Activated gamma-delta T cell (primary cell): ENCODE measurements at regions not wholly inside any gene's neighbourhood (a gene's known extent, or its start where the extent isn't known, plus 50 kb on each side); places are given as distances from the start of the nearest gene placed in this dataset.
"Not testable (repeated sequence)": the region's sequence is repeated elsewhere in the genome, so short reads cannot be mapped to it uniquely, and the experiment has no call there.

Source experiments
- DNase-seq: peaks from one replicate; lab custom pipeline; 2025; lab: John Stamatoyannopoulos, UW

- no peak for DNase-seq
Observed at GRCh38 chr13:61358599-61358998, 57.0 kb downstream of the PCDH20 start.

GRCh38 chr13:61350341-61350740, 65.3 kb downstream of the PCDH20 start:
- DNase-seq = no peak

DNA sequence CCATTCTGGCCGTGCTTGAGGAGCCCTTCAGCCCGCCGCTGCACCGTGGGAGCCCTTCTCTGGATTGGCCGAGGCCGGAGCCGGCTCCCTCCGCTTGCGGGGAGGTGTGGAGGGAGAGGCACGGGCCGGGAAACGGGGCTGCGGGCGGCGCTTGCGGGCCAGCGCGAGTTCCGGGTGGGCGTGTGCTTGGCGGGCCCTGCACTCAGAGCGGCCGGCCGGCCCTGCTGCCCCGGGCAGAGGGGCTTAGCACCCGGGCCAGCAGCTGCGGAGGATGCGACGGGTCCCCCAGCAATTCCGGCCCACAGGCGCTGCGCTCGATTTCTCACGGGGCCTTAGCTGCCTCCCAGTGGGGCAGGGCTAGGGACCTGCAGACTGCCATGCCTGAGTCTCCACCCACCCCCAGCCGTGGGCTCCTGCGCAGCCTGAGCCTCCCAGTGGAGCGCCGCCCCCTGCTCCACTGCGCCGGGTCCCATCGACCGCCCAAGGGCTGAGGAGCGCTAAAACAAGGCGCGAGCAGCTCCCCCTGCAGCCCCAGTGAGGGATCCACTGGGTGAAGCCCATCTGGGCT, 76.5 kb downstream of the PCDH20 start:
- peak; percentile 2 for DNase-seq

DNA sequence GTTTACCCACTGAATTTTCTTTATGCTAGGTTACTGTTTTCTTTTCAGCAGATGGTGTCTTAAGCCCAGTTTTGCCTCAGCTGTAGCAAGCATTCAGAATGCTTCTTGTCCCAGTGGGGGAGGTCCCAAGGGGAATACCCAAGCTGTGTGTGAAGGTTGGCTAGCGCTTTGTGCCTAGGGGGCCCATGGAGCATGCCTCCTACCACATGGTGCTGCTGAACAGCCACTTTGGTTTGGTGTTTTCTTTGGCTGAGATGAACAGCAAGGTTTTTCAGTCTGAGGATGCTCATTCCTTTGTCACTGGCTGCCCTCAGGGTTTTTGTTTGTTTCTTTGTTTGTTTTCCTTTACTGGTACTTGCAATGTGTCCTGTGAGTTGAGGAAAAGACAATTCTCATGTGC, 99.0 kb downstream of the PCDH20 start:
- DNase-seq = no peak

DNA sequence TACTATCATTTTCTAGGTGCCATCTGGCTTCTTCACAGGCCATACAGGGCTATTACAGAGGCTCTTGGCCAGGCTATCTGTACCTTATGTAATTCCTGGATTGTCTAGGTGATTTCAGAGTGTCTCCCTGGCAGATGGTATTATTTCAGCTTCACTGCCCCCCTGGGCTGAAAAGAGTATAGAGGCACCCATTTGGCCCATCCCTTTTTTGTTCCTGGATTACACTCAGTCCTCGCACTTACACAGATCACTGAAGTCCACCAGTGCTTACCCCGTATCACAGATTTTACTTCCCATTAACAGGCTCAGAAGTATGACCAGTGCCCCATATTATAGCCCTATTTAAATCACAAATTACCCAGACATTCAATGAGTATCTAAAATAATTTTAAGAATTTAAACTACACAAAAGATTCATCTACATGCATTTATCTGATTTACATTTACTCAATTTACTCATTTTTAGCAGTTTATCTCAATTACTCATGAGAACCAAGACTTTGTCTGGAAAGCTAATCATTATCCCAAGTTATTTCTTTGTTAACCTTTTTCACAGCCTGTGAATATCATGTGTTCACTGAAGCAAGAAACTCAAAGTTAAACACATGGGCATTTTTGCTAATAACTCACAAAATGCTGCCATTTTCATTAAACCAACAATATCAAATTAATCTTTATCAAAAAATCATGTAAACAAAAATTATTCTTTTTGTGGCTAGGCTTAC, 121.0 kb downstream of the PCDH20 start:
- DNase-seq = no peak

DNA sequence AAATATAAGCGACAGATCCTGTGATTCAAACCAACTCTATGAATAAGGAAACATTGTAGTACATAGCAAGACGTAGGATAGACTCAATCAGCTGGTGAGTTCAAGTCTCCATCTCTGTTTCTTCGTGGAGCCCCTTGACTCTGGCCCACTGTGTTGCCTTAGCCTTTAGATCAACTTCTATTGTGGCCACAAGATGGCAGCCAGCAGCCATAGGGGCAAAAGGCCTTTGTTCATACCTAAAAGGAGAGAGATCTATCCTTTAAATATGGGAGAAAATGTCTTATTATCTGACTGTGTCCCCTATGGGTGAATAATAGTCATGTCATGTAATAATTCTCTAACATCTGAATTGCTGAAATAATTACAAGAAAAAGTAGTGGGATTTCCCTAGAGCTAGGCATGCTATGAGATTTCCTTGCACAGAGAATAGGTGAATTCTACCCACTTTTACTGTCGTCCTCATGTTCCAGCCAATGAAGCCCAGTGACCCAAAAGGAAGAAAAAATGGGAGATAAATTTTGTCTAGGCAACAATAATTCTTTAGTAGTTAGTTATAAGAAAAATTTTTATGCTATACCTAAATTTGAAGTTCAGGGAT, 129.4 kb downstream of the PCDH20 start:
- no peak for DNase-seq

- no peak for DNase-seq
Observed at GRCh38 chr13:61277586-61278276, 137.9 kb downstream of the PCDH20 start.

- DNase-seq = no peak
Observed at GRCh38 chr13:61277088-61277487, 138.6 kb downstream of the PCDH20 start.

DNA sequence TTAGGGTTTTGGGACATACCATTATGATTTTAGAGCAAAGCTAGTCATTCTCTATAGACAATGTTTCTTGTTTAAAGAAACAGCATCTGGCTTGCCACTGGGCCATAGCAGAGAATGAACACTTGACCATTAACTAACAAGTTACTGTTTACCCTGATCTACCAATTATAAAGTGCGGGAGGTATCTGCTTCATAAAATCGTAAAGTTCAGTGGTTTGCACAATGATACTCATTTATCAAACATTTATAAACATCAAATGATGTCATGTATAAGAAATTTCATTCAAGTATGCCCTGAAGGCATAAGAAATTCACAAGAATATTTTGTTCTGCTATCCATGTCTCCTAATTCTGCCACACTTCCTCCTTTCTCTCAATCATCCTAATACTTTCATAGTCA, 139.2 kb downstream of the PCDH20 start:
- no peak for DNase-seq

DNA sequence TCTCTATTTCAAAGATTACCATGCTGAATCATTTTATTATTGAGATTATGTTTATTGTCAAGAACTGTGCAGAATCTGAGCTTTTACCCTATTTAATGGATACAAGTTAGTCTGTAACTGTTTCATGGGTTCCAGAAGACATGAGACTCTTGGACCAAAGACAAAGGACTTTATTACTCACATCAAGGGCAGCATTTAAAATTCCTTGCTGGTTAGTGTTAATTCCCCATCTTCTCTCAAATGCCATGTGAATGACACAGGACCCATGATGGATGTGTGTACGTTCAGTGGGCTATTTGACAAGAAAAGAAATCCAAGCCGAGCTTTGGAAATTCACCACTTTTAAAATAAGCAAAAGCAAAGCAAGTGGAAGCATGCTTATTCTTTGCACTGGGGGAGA, 139.9 kb downstream of the PCDH20 start:
- DNase-seq = no peak

GRCh38 chr13:61275251-61275650, 140.4 kb downstream of the PCDH20 start:
- DNase-seq = no peak

DNA sequence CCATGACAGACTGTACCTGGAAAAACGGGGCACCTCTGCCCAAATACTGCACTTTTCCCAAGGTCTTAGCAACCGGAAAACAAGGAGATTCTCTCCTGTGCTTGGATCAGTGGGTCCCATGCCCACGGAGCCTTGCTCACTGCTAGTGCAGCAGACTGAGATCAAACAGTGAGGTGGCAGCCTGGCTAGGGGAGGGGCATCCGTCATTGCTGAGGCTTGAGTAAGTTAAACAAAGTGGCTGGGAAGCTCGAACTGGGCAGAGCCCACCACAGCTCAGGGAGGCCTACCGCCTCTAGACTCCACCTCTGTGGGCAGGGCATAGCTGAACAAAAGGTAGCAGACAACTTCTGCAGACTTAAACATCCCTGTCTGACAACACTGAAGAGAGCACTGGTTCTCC, 148.8 kb downstream of the PCDH20 start:
- not testable (repeated sequence) for DNase-seq

GRCh38 chr13:61261746-61262472, 153.7 kb downstream of the PCDH20 start:
- DNase-seq = no peak

DNA sequence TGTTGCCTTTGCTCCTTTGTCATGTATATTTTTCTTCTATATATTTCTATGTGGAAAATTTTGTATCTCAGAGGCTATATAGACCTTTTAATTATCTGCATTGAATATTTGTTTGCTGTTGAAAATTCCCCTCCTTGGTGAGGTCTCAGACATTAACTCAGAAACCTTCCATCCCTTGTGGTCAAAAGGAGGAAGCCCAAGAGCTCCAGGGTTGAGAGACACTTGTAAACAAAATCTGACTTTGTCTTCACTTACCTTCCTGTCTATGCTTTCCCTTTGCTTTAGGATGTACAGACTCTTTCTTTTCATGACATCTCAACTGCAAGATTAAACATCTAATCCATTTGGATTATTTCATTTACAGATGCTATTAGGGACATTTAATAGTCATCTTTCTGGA, 157.5 kb downstream of the PCDH20 start:
- no peak for DNase-seq

DNA sequence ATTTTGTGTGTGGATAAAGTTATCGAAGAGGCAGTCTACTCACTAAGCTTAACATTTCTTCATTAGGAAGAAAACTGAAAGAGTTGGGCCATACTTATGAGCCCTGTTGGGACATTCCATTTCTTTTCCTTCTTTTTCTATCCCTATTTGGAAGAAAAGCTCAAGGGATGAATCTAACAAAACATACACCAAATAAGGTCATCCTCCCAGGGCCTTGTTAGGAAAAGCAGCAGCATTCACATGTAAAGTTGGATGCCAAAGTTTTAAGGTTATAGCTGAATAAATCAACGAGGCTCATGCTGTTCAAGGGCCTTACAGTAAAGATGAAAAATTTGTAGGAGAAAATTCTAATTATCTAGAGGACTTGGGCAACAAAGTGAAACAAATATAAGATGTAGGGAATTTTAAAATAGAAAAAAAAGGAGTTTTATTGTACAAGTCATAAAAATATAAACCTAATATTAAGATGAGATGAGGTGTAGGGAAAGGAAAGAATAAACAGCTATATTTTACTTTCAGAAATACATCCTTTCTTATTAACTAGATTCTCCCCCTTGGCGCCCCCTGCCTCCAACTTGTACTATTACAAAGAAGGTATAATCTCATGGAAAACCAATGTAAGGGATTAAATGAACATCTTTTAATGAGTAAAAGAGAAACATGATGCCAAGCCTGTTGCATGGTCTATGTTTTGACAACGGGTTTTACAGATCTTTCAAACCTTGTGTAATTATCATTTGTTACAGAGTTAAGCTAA, 160.4 kb downstream of the PCDH20 start:
- DNase-seq = no peak

DNA sequence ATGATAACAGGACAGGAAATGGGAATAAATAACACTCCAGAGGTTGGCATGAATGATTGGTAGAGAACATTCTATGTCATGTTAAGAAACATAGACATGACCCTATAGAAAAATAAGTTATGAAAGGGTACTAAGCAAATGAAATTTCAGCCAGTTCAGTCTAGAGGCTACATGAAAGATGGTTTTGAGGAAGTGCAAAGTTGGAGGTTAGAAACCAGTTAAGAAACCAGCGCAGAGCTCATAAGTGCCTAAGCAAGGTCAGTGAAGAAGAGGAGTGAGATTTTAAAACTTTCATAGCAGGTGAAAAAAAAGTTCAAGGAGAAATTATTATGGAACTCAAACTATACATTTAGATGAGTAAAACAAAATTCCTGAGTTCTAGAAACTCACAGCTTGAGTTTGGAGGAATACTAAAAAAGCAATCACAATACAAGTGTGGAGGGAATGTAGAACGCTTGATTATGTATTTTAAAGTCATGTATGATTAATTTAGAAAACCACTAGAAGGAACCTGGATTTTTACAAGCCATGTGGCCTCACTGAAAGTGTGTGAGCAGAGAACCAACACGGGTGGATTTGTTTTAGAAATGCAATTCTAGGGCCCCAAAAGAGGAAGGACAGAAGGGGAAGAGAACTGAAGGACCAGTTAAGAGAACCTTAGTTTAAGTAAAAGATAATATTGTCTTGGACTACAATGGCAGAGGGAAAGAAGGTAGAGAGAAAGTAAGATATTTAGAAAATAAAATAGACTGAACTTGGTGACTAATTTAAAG, 162.4 kb downstream of the PCDH20 start:
- no peak for DNase-seq

DNA sequence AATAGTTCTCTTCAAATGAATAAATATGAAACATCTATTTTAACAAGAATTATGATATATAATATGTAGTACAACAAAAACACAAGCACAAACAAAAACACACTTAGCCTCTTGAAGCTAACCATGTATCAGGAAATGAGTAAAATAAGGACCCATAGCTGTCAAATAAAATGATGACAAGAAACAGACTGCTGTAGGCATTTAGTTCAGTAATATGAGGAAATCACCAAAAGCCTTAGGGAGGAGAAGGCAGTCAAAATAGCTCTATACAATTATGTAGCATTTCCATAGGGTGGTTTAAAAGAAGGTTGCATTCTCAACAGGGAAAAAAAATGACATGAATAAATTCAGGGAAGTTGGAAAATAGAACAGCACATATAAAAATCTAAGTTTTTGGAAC, 163.4 kb downstream of the PCDH20 start:
- DNase-seq = no peak

- DNase-seq = no peak
Observed at GRCh38 chr13:61247149-61247936, 168.3 kb downstream of the PCDH20 start.

- no peak for DNase-seq
Observed at GRCh38 chr13:61246351-61246750, 169.3 kb downstream of the PCDH20 start.

DNA sequence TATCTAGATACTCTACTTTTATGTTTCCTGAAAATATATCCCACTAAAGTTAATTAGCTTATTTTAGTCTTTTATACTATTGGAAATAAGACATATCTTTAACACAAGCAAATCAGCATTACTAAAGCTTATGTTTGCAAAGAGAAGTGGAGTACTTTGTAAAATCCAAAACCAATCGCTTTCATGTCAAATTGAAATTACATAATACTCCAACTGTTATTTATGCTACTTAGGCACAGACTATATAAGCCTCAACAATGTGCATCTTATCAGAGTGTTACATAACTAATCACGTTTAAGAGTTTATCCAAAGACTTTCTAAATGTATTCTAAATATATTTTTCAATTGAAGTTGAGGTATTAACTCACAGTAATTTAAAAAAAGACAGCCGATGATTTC, 200.0 kb downstream of the PCDH20 start:
- no peak for DNase-seq
